Esophagus muscularis mucosa (tissue), 4 donors: ENCODE measurements at regions not wholly inside any gene's neighbourhood (a gene's known extent, or its start where the extent isn't known, plus 50 kb on each side); places are given as distances from the start of the nearest gene placed in this dataset.

Experiments used
- CTCF ChIP-seq, 3 experiments: fragments of 200-600 bp in 2 of 3; fragments of 450-650 bp in 1 of 3; sonication (generic) in 2 of 3; IDR thresholded peaks; one replicate each; pipeline ENCODE4 v1.5.1; 2017 to 2019; ENCODE audit warnings: antibody characterized with exemption in 3 of 3, mild to moderate bottlenecking in 2 of 3, moderate library complexity in 1 of 3
- EP300 ChIP-seq: sonication (generic); formaldehyde crosslinking; IDR thresholded peaks from one replicate; pipeline ENCODE4 v1.6.1; 2017; ENCODE audit warnings: antibody characterized with exemption
- POLR2A ChIP-seq: fragments of 450-650 bp; IDR thresholded peaks from one replicate; pipeline ENCODE4 v1.6.1; 2017; ENCODE audit warnings: antibody characterized with exemption, moderate library complexity, mild to moderate bottlenecking, low read depth
- POLR2AphosphoS5 ChIP-seq, 2 donors: sonication (generic); formaldehyde crosslinking; IDR thresholded peaks; one replicate each; pipeline ENCODE4 v1.6.1; 2017; ENCODE audit warnings: antibody characterized with exemption in 2 of 2

GRCh38 chr21:18157406-18157805 is 87.2 kb upstream of the CHODL start:
- TF ChIP-seq CTCF (IDR thresholded peaks at IDR 0.05) (no peak), POLR2AphosphoS5 (IDR thresholded peaks at IDR 0.05) (no peak), POLR2A (no peak), EP300 (no peak)
